ENCODE measurements at regions not wholly inside any gene's neighbourhood (a gene's known extent, or its start where the extent isn't known, plus 50 kb on each side); places are given as distances from the start of the nearest gene placed in this dataset.

DNA sequence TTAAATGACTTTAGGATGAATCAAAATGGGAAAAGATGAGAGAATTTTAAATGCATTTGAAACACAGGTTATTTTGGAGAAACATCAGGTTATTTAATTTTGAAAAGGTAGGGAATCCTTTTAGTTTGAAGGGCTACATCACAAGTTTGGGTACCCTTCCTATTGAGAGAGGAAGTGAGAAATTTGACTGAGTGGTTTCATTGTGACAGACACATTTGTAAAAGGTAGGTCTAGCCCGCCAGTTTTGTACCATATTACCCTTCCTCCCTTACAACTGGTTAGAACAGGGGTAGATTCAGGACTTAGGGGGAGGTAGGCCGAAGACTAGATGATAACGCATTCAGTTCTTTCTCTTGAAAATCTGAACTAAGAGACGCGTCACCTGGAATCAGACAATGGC lies 464.2 kb downstream of the EBF1 start:
- TF ChIP-seq CENPT (CRISPR knock-in tag; IDR thresholded peaks at IDR 0.05; ENCODE audit: low read depth) (no peak), MTA3 (CRISPR knock-in tag; IDR thresholded peaks at IDR 0.05) (no peak), CTCF (CRISPR knock-in tag; IDR thresholded peaks at IDR 0.05) (no peak), NCOR1 (IDR thresholded peaks at IDR 0.05; ENCODE audit: borderline replicate concordance, low read length) (no peak), XBP1 (CRISPR knock-in tag; IDR thresholded peaks at IDR 0.05) (no peak)
